Germinal center (tissue), 1 donor: ENCODE measurements at regions not wholly inside any gene's neighbourhood (a gene's known extent, or its start where the extent isn't known, plus 50 kb on each side); places are given as distances from the start of the nearest gene placed in this dataset.

Source experiments
- DNase-seq: peaks from one replicate; pipeline ENCODE4 v3.0.0; 2012; ENCODE audit warnings: mixed read lengths, low spot score

GRCh38 chr2:88283886-88284592 lies 113.9 kb downstream of the THNSL2 start:
- no peak for DNase-seq

- DNase-seq = no peak
Measured at GRCh38 chr2:88281302-88282217, 111.4 kb downstream of the THNSL2 start.

- DNase-seq = no peak
Measured at GRCh38 chr2:88269836-88270235, 99.7 kb downstream of the THNSL2 start.

GRCh38 chr2:88265352-88266303 lies 95.5 kb downstream of the THNSL2 start:
- DNase-seq = no peak

- DNase-seq = no peak
Measured at GRCh38 chr2:88263861-88264260, 93.7 kb downstream of the THNSL2 start.

GRCh38 chr2:88261725-88262124 lies 91.6 kb downstream of the THNSL2 start:
- DNase-seq = no peak

- no peak for DNase-seq
Measured at GRCh38 chr2:88258208-88258607, 88.1 kb downstream of the THNSL2 start.

- no peak for DNase-seq
Measured at GRCh38 chr2:88254437-88255091, 84.4 kb downstream of the THNSL2 start.

- no peak for DNase-seq
Measured at GRCh38 chr2:88253997-88254396, 83.9 kb downstream of the THNSL2 start.

GRCh38 chr2:88253375-88253774 lies 83.2 kb downstream of the THNSL2 start:
- no peak for DNase-seq

GRCh38 chr2:88252646-88253045 lies 82.5 kb downstream of the THNSL2 start:
- DNase-seq = no peak

- no peak for DNase-seq
Measured at GRCh38 chr2:88252111-88252510, 82.0 kb downstream of the THNSL2 start.

GRCh38 chr2:88250404-88250803 lies 80.3 kb downstream of the THNSL2 start:
- DNase-seq = no peak

GRCh38 chr2:88248280-88248828 lies 78.2 kb downstream of the THNSL2 start:
- DNase-seq = no peak

GRCh38 chr2:88247531-88247930 lies 77.4 kb downstream of the THNSL2 start:
- DNase-seq = no peak

GRCh38 chr2:88245109-88245508 lies 75.0 kb downstream of the THNSL2 start:
- DNase-seq = no peak

GRCh38 chr2:88239781-88240180 lies 69.6 kb downstream of the THNSL2 start:
- DNase-seq = no peak

- DNase-seq = no peak
Measured at GRCh38 chr2:88236666-88237065, 66.5 kb downstream of the THNSL2 start.
